G401 (cell line): ENCODE measurements at regions not wholly inside any gene's neighbourhood (a gene's known extent, or its start where the extent isn't known, plus 50 kb on each side); places are given as distances from the start of the nearest gene placed in this dataset.
"Not testable (repeated sequence)": the region's sequence is repeated elsewhere in the genome, so short reads cannot be mapped to it uniquely, and the experiment has no call there.

ENCODE experiments used
- DNase-seq: peaks from one replicate; pipeline ENCODE4 v3.0.0-alpha.2; 2015; ENCODE audit warnings: low spot score
- in situ Hi-C: cut with HindIII; loops from 2 replicates; pipeline ENCODE4 v1.10.0; 2016; ENCODE audit warnings: low sequenced_read_pairs, mixed read lengths

GRCh38 chr5:96527768-96528661, 95.0 kb upstream of the PCSK1 start:
- no peak for DNase-seq
- in situ Hi-C loops, result no loop called here

GRCh38 chr5:96528826-96529474, 95.9 kb upstream of the PCSK1 start:
- DNase-seq, result no peak
- in situ Hi-C loops, result no loop called here

DNA sequence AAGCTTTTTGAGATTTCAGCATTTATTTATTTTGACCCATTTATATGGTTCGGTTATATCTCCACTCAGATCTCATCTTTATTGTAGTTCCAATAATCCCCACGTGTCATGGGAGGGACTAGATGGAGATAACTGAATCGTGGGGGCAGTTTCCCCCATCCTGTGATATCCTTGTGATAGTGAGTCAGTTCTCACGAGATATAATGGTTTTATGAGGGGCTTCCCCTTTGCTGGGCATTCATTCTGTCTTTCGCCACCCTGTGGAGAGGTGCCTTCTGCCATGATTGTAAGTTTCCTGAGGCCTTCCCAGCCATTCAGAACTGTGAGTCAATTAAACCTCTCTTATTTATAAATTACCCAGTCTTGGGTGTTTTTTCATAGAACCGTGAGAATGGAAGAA, 96.5 kb upstream of the PCSK1 start:
- in situ Hi-C loops, result no loop called here
- DNase-seq, result no peak

DNA sequence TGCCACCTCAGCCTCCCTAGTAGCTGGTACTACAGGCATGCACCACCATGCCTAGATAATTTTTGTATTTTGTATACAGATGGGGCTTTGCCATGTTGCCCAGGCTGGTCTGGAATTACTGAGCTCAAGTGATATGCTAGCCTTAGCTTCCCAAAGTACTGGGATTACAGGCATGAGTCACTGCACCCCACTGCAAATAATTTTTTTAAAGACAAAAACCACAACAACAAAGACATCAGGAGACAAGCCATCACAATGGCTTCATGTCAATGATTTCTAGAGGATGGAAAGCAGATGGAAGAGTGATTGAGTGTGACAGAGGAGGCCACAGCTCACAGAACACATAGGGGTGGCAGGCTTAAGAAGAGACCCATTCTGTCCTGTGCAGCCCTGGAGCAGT, 97.9 kb upstream of the PCSK1 start:
- DNase-seq, result no peak
- in situ Hi-C loops, result no loop called here

GRCh38 chr5:96533371-96533770, 100.3 kb upstream of the PCSK1 start:
- DNase-seq, result no peak
- in situ Hi-C loops, result no loop called here

DNA sequence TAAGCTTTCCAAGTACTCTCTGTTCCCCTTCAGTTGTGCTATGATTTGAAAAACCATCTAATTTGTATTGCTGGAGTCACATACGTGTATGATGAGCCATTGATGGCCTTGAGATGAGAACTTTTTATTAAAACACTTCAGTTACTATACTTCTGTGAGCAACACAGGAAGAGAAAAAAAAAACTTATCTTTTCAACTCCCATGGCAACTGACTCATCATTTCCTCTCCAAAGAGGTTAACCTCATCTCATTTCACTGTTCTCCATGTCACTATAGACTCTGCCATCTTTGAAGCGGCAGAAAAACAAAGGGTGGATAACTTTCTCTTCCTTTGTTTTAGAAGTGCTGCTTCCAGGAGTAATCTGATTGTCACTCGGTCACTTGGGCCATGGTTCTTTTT, 104.3 kb upstream of the PCSK1 start:
- in situ Hi-C loops, result no loop called here
- no peak for DNase-seq

- in situ Hi-C loops, result no loop called here
- no peak for DNase-seq
Observed at GRCh38 chr5:96538808-96539250, 105.8 kb upstream of the PCSK1 start.

DNA sequence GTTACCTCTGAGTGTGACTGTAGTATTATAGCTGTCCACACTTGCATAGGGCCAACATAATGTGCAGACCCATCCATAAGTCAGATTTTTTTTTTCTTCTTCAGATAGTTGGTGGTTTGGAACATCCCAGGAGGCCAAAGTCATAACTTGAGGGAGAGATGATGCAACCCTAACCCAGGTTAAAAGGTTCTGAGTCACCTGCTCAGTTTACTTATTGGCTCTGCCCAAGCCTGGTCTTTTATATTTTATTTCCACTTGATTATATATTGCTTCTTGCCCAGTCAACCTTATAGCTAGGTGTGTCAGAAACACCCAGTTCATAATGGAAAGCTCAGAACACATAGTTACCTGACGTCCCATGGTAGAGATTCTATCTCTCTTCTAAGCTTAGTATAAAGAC, 113.1 kb upstream of the PCSK1 start:
- no peak for DNase-seq
- in situ Hi-C loops, result no loop called here

DNA sequence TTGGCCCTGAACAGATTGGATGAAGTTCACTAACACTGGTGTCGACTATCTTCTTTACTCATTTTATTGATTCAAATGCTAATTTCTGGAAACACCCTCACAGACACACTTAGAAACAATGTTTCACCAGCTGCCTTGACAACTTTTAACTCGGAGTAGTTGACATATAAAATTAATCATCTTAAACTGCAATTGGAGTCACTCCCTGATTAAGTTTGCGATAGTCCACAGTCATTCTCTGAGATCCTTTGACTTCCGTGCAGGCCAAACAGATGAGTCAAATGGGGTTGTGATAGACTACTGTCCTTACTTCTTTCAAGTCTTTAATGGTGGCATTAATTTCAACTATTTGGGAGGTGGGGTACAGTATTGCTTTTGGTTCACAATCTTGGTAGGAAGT, 114.4 kb upstream of the PCSK1 start:
- in situ Hi-C loops, result no loop called here

GRCh38 chr5:96548905-96549304, 113.3 kb upstream of the CAST start:
- DNase-seq, result no peak
- in situ Hi-C loops, result no loop called here

More for the DNA sequence above, 114.4 kb upstream of the PCSK1 start:
- DNase-seq, result no peak

DNA sequence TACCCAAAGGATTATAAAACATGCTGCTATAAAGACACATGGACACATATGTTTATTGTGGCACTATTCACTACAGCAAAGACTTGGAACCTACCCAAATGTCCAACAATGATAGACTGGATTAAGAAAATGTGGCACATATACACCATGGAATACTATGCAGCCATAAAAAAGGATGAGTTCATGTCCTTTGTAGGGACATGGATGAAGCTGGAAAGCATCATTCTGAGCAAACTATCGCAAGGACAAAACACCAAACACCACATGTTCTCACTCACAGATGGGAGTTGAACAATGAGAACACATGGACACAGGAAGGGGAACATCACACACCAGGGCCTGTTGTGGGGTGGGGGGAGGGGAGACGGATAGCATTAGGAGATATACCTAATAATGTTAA, 101.3 kb upstream of the CAST start:
- DNase-seq, in situ Hi-C loops: not testable (repeated sequence)

DNA sequence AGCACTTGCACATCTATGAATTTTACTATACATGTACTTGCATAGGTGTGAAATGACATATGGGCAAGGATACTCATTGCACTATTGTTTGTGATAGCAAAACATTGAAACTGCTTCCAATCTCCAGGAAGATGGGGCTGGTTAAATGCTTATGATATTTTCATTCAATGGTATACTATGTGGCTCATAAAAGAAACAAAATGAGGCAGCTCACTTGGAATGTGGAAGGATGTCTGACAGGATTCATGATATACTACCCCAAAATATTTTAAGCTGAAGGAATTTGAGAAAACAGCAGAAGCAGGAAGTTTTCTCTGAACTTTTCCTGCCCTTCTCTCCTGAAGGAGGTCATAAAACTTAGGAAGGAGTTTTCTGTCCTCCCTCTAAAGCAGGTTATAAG, 99.6 kb upstream of the CAST start:
- DNase-seq, result no peak
- in situ Hi-C loops, result no loop called here

GRCh38 chr5:96563816-96564215, 98.4 kb upstream of the CAST start:
- no peak for DNase-seq
- in situ Hi-C loops, result no loop called here

- in situ Hi-C loops, result no loop called here
- peak; percentile 85 for DNase-seq
Observed at GRCh38 chr5:96565582-96566265, 96.5 kb upstream of the CAST start.

DNA sequence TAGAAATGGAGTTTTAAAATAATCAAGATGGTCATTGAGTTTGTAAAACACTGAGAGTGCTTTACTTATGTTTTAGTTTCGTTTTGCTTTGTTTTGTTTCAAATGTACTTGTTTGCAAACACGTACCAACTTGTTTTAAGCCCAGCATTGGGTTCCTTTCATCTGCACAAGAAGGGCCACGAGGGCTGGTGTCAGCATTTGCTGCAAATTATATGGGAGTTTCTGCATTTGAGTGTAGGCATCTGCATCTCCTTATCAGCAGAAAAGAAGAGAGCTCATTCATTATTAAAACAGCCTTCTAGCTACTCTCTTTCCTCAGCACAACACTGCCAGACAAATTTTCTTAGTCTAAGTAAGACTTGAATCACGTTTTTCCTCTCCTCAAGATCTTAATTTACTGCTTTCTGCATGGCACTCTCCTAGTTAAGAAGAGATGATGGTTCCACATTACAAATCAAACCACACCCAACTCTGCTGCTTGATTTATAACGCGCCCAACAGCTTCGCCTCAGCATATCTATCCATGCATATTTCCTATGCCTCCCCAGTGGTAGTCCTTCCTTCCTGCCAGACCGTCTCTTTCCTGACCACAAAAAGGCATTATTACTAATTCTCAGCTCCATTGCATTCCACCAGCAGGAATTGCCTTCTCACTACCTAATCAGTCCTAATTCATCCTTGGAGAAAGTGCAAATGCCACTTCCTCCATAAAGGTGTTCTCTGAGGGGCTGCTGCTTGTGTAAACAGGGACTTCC, 95.2 kb upstream of the CAST start:
- DNase-seq, result no peak
- in situ Hi-C loops, result no loop called here

- in situ Hi-C loops, result no loop called here
- no peak for DNase-seq
Observed at GRCh38 chr5:96569332-96569731, 92.8 kb upstream of the CAST start.

GRCh38 chr5:96569770-96570169, 92.4 kb upstream of the CAST start:
- DNase-seq, result no peak
- in situ Hi-C loops, result no loop called here

DNA sequence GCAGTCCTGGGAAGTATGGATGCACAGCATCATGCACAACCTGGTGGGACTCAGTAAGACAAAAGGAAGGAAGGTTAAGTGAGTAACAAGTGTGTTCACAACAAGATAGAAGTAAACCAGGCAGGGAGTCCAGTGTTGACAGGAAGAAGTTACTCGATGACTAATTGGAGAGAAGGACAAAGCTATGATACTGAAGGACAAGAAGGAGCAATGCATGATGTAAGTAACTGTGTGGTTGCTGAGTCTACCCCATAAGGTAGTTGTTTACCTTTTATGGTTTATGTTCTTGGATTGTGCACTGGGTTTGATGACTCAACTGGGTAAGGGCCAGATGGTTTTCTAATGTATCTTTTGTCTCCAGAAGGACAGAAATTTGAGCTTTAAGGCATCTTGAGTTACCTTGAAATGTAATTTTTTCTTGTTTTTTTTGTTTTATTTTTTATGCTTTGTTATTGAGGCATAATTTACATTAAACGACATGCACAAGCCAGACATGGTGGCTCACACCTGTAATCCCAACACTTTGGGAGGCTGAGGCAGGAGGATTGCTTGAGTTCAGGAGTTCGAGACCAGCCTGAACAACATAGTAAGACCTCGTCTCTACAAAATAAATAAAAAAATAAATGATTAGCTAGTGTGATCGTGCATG, 89.2 kb upstream of the CAST start:
- DNase-seq, result no peak
- in situ Hi-C loops, result no loop called here

GRCh38 chr5:96573513-96573894, 88.7 kb upstream of the CAST start:
- in situ Hi-C loops, result no loop called here
- no peak for DNase-seq
